HG03095 (cell line): ENCODE measurements at regions not wholly inside any gene's neighbourhood (a gene's known extent, or its start where the extent isn't known, plus 50 kb on each side); places are given as distances from the start of the nearest gene placed in this dataset.
"Not testable (repeated sequence)": the region's sequence is repeated elsewhere in the genome, so short reads cannot be mapped to it uniquely, and the experiment has no call there.

ENCODE experiments used
- ATAC-seq: cut with Tn5 transposase; IDR thresholded peaks from one replicate; pipeline ENCODE4 v1.9.1; 2021; ENCODE audit warnings: moderate library complexity; ENCODE audit not compliant: unreplicated experiment

GRCh38 chr14:55845963-55846825, 266.2 kb downstream of the KTN1 start:
- no peak for ATAC-seq

GRCh38 chr14:55846826-55847446, 266.9 kb downstream of the KTN1 start:
- no peak for ATAC-seq

GRCh38 chr14:55847766-55848165, 267.8 kb downstream of the KTN1 start:
- ATAC-seq = no peak

- ATAC-seq = no peak
Observed at GRCh38 chr14:55848964-55849363, 269.0 kb downstream of the KTN1 start.

- ATAC-seq = no peak
Observed at GRCh38 chr14:55849833-55850232, 268.4 kb upstream of the PELI2 start.

- ATAC-seq = no peak
Observed at GRCh38 chr14:55850825-55851241, 267.4 kb upstream of the PELI2 start.

GRCh38 chr14:55851301-55851700, 266.9 kb upstream of the PELI2 start:
- no peak for ATAC-seq

- no peak for ATAC-seq
Observed at GRCh38 chr14:55851961-55852360, 266.2 kb upstream of the PELI2 start.

- ATAC-seq = no peak
Observed at GRCh38 chr14:55855751-55856150, 262.5 kb upstream of the PELI2 start.

GRCh38 chr14:55858604-55859003, 259.6 kb upstream of the PELI2 start:
- ATAC-seq = no peak

- not testable (repeated sequence) for ATAC-seq
Observed at GRCh38 chr14:55861561-55861960, 256.6 kb upstream of the PELI2 start.

GRCh38 chr14:55864890-55865655, 253.1 kb upstream of the PELI2 start:
- no peak for ATAC-seq

- ATAC-seq = no peak
Observed at GRCh38 chr14:55867311-55867710, 250.9 kb upstream of the PELI2 start.

- no peak for ATAC-seq
Observed at GRCh38 chr14:55867719-55868118, 250.5 kb upstream of the PELI2 start.

GRCh38 chr14:55869397-55870049, 248.7 kb upstream of the PELI2 start:
- no peak for ATAC-seq

GRCh38 chr14:55873169-55873568, 245.0 kb upstream of the PELI2 start:
- ATAC-seq = no peak

- no peak for ATAC-seq
Observed at GRCh38 chr14:55874785-55875184, 243.4 kb upstream of the PELI2 start.

GRCh38 chr14:55877942-55878341, 240.3 kb upstream of the PELI2 start:
- ATAC-seq = no peak

- no peak for ATAC-seq
Observed at GRCh38 chr14:55881577-55882241, 236.5 kb upstream of the PELI2 start.

GRCh38 chr14:55884819-55885218, 233.4 kb upstream of the PELI2 start:
- ATAC-seq = no peak

- ATAC-seq = no peak
Observed at GRCh38 chr14:55889124-55889523, 229.1 kb upstream of the PELI2 start.
